Esophagus muscularis mucosa (tissue), 3 donors: ENCODE measurements at regions not wholly inside any gene's neighbourhood (a gene's known extent, or its start where the extent isn't known, plus 50 kb on each side); places are given as distances from the start of the nearest gene placed in this dataset.

Source experiments
- CTCF ChIP-seq, 3 experiments: fragments of 200-600 bp in 2 of 3; fragments of 450-650 bp in 1 of 3; sonication (generic) in 2 of 3; IDR thresholded peaks; one replicate each; pipeline ENCODE4 v1.5.1; 2017 to 2019; ENCODE audit warnings: antibody characterized with exemption in 3 of 3, mild to moderate bottlenecking in 2 of 3, moderate library complexity in 1 of 3
- EP300 ChIP-seq: sonication (generic); formaldehyde crosslinking; IDR thresholded peaks from one replicate; pipeline ENCODE4 v1.6.1; 2017; ENCODE audit warnings: antibody characterized with exemption

- TF ChIP-seq CTCF (IDR thresholded peaks at IDR 0.05), result no peak
- no peak for TF ChIP-seq EP300
These were observed 766.4 kb upstream of the WWC1 start for GRCh38 chr5:167525004-167525403.
